T follicular helper cell (primary cell): ENCODE measurements at regions not wholly inside any gene's neighbourhood (a gene's known extent, or its start where the extent isn't known, plus 50 kb on each side); places are given as distances from the start of the nearest gene placed in this dataset.
"Not testable (repeated sequence)": the region's sequence is repeated elsewhere in the genome, so short reads cannot be mapped to it uniquely, and the experiment has no call there.

Experiments
- DNase-seq: peaks from one replicate; pipeline ENCODE4 v3.0.0-alpha.2; 2020; ENCODE audit warnings: low read depth

DNA sequence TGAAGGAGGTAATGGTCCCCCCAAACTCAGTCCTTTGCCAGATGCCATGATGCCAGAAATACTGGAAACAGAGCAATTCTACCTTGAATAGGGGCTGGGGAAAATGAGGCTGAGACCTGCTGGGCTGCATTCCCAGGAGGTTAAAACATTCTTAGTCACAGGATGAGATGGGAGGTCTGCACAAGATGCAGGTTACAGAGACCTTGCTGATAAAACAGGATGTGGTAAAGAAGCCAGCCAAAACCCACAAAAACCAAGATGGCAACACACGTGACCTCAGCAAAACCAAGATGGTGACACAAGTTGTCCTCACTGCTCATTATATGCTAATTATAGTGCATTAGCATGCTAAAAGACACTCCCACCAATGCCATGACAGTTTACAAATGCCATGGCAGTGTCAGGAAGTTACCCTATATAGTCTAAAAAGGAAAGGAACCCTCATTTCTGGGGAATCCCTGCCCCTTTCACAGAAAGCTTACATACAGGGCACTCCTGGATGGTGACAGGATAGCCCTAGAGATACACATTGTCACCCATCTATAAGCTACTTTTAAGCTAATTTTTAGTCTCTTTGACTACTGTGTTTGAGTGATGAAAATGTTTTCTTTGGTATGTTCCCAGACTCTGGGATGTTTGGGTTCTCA, 979.7 kb downstream of the TBC1D32 start:
- DNase-seq: no peak

GRCh38 chr6:120352491-120352890, 981.8 kb downstream of the TBC1D32 start:
- DNase-seq: no peak

GRCh38 chr6:120348926-120349325, 985.4 kb downstream of the TBC1D32 start:
- DNase-seq: no peak

GRCh38 chr6:120328521-120328920, 979.0 kb upstream of the MAN1A1 start:
- DNase-seq: no peak

GRCh38 chr6:120320481-120321162, 971.1 kb upstream of the MAN1A1 start:
- DNase-seq: no peak

DNA sequence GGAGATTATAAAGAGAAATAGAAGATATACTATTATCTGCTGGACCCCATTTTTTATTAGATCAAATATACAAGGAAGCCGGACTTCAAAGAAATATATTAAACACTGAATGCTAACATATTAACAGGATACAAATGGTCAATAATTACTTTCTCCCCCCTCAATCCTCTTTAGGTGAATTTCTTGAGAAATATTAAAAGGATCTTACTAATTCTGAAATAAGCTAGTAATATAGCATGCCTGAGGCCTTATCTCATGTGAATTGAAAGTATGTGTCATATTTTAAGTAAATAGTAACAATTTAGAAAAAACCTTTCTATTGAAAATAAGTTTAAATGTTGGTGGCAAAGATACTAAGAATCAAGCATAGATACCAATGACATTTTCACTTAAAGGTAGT, 954.7 kb upstream of the MAN1A1 start:
- no peak for DNase-seq

- no peak for DNase-seq
Observed at GRCh38 chr6:120303527-120303926, 954.0 kb upstream of the MAN1A1 start.

DNA sequence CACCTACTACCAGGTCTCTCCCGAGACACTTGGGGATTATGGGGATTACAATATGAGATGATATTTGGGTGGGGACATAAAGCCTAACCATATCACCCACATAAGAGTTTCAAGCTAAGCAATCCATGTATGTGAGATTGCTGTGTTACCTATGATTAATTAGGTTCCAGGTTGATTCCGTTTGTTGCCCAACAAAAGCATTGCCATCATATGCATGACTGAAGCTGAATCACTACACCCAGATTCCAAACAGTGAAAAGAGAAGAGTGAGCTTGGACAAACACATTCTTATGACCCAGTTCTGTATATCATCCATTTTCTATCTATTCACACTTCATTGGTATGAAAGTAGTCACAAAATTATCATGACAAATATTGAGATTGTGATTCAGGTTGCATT, 952.5 kb upstream of the MAN1A1 start:
- DNase-seq: no peak

DNA sequence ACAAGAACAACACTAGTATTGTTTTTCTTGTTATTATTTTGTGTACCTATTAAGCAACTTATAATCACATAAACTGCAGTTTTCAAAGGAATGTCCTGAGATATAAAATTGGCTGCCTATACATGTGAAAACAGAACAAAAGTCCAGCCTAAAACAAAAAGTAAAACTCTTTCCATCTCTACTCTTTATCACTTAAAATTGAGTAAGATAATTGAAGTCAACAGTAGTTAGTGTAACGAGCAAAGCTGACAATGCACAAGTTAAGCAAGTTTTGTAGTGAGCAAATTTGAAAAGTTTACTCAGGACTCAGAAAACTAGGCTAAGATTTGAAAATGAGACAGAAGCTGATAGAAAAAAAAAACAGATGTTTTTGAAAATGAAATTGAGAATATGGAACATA, 941.4 kb upstream of the MAN1A1 start:
- no peak for DNase-seq

GRCh38 chr6:120282005-120282404, 932.4 kb upstream of the MAN1A1 start:
- no peak for DNase-seq

- no peak for DNase-seq
Observed at GRCh38 chr6:120279466-120280167, 930.1 kb upstream of the MAN1A1 start.

DNA sequence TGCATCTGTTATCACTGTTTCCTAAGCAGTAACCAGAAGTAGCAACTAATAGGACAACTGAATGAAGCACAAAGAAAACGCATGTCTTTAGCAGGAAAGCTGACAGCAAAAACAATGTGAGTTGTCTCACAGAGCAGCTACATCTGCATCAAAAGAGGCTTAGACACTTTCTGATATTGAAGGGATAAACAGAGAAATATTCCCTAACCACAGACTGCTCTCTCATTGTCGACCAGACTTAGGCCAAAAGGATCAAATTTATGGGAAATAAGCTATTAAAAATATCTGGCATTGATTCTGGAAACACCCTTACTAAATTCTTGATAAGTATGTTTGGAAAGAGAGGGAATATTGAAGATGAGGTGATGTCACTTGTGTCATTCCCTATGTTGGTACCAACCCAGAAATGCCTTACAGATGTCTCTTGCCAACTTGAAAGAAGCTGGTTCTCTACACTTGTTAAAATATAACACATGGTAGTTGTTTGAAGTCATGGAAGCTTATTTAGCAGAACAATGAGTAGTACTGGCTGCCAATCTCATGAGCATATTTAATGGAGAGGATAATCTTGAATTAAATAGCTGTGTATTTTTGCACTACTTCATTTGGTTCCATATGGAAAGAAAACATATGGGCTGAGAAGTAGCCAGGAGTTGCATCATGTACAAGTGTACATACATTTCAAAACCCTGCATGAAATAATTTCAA, 929.3 kb upstream of the MAN1A1 start:
- no peak for DNase-seq

- no peak for DNase-seq
Observed at GRCh38 chr6:120274547-120274946, 925.0 kb upstream of the MAN1A1 start.

DNA sequence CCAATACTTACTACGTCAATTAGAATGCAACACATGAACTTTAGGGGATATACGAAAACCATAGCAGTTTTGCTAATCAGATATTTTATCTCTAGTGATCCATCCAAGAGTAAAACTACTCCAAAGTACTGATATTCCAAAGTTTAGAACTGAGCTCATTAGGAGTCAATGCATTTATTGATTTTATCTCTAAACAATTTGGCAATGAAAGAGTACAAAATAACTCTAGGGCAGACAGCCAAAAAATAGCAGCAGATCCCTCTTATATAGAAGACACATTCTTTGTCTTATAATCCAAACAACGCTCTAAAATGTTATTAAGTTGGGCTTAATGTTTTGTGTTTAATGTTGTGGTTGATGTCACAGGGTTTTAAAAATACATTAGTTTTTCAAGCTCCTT, 923.9 kb upstream of the MAN1A1 start:
- DNase-seq: no peak

GRCh38 chr6:120272038-120272437, 922.5 kb upstream of the MAN1A1 start:
- DNase-seq: no peak

- DNase-seq: not testable (repeated sequence)
Observed at GRCh38 chr6:120268256-120268655, 918.7 kb upstream of the MAN1A1 start.

GRCh38 chr6:120262354-120262753, 912.8 kb upstream of the MAN1A1 start:
- no peak for DNase-seq

- DNase-seq: no peak
Observed at GRCh38 chr6:120260636-120261035, 911.1 kb upstream of the MAN1A1 start.

GRCh38 chr6:120254651-120255050, 905.1 kb upstream of the MAN1A1 start:
- no peak for DNase-seq

DNA sequence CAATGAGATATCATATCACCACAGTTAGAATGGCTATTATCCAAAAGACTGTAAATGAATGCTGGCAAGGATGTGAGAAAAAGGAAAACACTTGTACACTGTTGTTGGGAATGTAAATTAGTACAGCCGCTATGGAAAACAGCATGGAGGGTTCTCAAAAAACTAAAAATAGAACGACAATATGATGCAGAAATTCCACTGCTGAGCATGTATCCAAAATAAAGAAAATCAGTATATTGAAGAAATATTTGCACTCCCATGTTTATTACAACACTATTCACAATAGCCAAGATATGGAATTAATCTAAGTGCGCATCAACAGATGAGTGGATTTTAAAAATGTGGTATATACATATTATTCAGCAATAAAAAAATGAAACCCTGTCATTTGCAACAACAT, 898.9 kb upstream of the MAN1A1 start:
- no peak for DNase-seq

DNA sequence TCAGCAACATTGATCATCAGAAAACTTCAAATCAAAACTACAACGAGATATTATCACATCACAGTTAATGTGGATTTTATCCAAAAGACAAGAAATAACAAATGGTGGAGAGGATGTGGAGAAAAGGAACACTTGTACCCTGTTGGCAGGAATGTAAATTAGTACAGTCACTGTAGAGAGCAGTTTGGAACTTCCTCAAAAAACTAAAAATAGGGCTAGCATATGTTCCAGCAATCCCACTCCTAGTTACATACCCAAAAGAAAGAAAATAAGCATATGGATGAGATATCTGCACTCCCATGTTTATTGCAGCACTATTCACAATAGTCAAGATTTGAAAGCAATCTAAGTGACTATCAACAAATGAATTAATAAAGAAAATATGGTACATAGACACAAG, 887.7 kb upstream of the MAN1A1 start:
- DNase-seq: no peak

- no peak for DNase-seq
Observed at GRCh38 chr6:120230008-120230407, 880.4 kb upstream of the MAN1A1 start.

GRCh38 chr6:120228297-120228696, 878.7 kb upstream of the MAN1A1 start:
- DNase-seq: no peak
